Stimulated activated CD8-positive, alpha-beta memory T cell treated with anti-CD3 and anti-CD28 coated beads, Interleukin-7, amount 100 ng/mL, for 4 hours (primary cell): ENCODE measurements at regions not wholly inside any gene's neighbourhood (a gene's known extent, or its start where the extent isn't known, plus 50 kb on each side); places are given as distances from the start of the nearest gene placed in this dataset.
"Not testable (repeated sequence)": the region's sequence is repeated elsewhere in the genome, so short reads cannot be mapped to it uniquely, and the experiment has no call there.

Experiments
- DNase-seq, 2 donors: peaks; one replicate each; pipeline ENCODE4 v3.0.0-alpha.2; 2020; ENCODE audit warnings: low read depth in 2 of 2

- no peak for DNase-seq
These were observed 243.5 kb upstream of the SDK2 start for GRCh38 chr17:73887739-73888138.

GRCh38 chr17:73888862-73889261 lies 244.6 kb upstream of the SDK2 start:
- no peak for DNase-seq

- no peak for DNase-seq
These were observed 245.2 kb upstream of the SDK2 start for GRCh38 chr17:73889439-73889838.

GRCh38 chr17:73890831-73891405 lies 246.7 kb upstream of the SDK2 start:
- no peak for DNase-seq

- DNase-seq: no peak
These were observed 250.9 kb upstream of the SDK2 start for GRCh38 chr17:73895157-73895556.

- no peak for DNase-seq
These were observed 252.7 kb upstream of the SDK2 start for GRCh38 chr17:73896966-73897365.

GRCh38 chr17:73899839-73900238 lies 255.6 kb upstream of the SDK2 start:
- no peak for DNase-seq

- no peak for DNase-seq
These were observed 256.3 kb upstream of the SDK2 start for GRCh38 chr17:73900516-73900915.

- no peak for DNase-seq
These were observed 257.0 kb upstream of the SDK2 start for GRCh38 chr17:73901249-73901648.

- peak in 1 of 2 donors; percentile 7 for DNase-seq
These were observed 257.6 kb upstream of the SDK2 start for GRCh38 chr17:73901661-73902415.

- DNase-seq: no peak
These were observed 258.4 kb upstream of the SDK2 start for GRCh38 chr17:73902416-73903181.

GRCh38 chr17:73906896-73907870 lies 262.9 kb upstream of the SDK2 start:
- DNase-seq: no peak

GRCh38 chr17:73909186-73909585 lies 264.9 kb upstream of the SDK2 start:
- DNase-seq: no peak

GRCh38 chr17:73910206-73910605 lies 266.0 kb upstream of the SDK2 start:
- DNase-seq: no peak

GRCh38 chr17:73910821-73911515 lies 266.7 kb upstream of the SDK2 start:
- no peak for DNase-seq

GRCh38 chr17:73911726-73912372 lies 267.6 kb upstream of the SDK2 start:
- no peak for DNase-seq

GRCh38 chr17:73912373-73912746 lies 268.1 kb upstream of the SDK2 start:
- DNase-seq: no peak

- DNase-seq: no peak
These were observed 270.5 kb upstream of the SDK2 start for GRCh38 chr17:73914536-73915274.

GRCh38 chr17:73919033-73919432 lies 274.8 kb upstream of the SDK2 start:
- not testable (repeated sequence) for DNase-seq

- no peak for DNase-seq
These were observed 277.1 kb upstream of the SDK2 start for GRCh38 chr17:73921306-73921705.
